Hindlimb muscle (tissue), 1 donor: ENCODE measurements at regions not wholly inside any gene's neighbourhood (a gene's known extent, or its start where the extent isn't known, plus 50 kb on each side); places are given as distances from the start of the nearest gene placed in this dataset.
"Not testable (repeated sequence)": the region's sequence is repeated elsewhere in the genome, so short reads cannot be mapped to it uniquely, and the experiment has no call there.

Source experiments
- DNase-seq: peaks from one replicate; pipeline ENCODE4 v3.0.0-alpha.2; 2013

- DNase-seq = no peak
Observed at GRCh38 chr4:74544655-74545361, 99.9 kb downstream of the AREG start.

GRCh38 chr4:74545448-74545847 is 100.5 kb downstream of the AREG start:
- no peak for DNase-seq

- DNase-seq = no peak
Observed at GRCh38 chr4:74546057-74546456, 101.1 kb downstream of the AREG start.

GRCh38 chr4:74547042-74547441 is 102.1 kb downstream of the AREG start:
- DNase-seq = no peak

- DNase-seq = no peak
Observed at GRCh38 chr4:74548561-74548960, 103.6 kb downstream of the AREG start.

GRCh38 chr4:74549936-74550335 is 105.0 kb downstream of the AREG start:
- no peak for DNase-seq

GRCh38 chr4:74555231-74555630 is 110.3 kb downstream of the AREG start:
- no peak for DNase-seq

- DNase-seq = no peak
Observed at GRCh38 chr4:74555843-74556242, 110.9 kb downstream of the AREG start.

GRCh38 chr4:74559853-74560252 is 114.9 kb downstream of the AREG start:
- DNase-seq = no peak

- no peak for DNase-seq
Observed at GRCh38 chr4:74567981-74568380, 123.0 kb downstream of the AREG start.

- DNase-seq = no peak
Observed at GRCh38 chr4:74570095-74570494, 125.2 kb downstream of the AREG start.

GRCh38 chr4:74578329-74578728 is 133.4 kb downstream of the AREG start:
- no peak for DNase-seq

GRCh38 chr4:74578865-74579264 is 133.9 kb downstream of the AREG start:
- DNase-seq = not testable (repeated sequence)

GRCh38 chr4:74583089-74583700 is 138.3 kb downstream of the AREG start:
- DNase-seq = no peak

- no peak for DNase-seq
Observed at GRCh38 chr4:74583757-74584156, 138.8 kb downstream of the AREG start.

- DNase-seq = no peak
Observed at GRCh38 chr4:74588350-74588749, 143.4 kb downstream of the AREG start.

GRCh38 chr4:74590476-74590875 is 145.5 kb downstream of the AREG start:
- no peak for DNase-seq

GRCh38 chr4:74598611-74599325 is 153.8 kb downstream of the AREG start:
- no peak for DNase-seq

GRCh38 chr4:74603186-74603585 is 158.2 kb downstream of the AREG start:
- DNase-seq = no peak

GRCh38 chr4:74608151-74608949 is 163.4 kb downstream of the AREG start:
- DNase-seq = no peak

GRCh38 chr4:74610491-74610890 is 165.6 kb downstream of the AREG start:
- no peak for DNase-seq

GRCh38 chr4:74612837-74613236 is 167.9 kb downstream of the AREG start:
- no peak for DNase-seq

GRCh38 chr4:74613266-74613665 is 168.3 kb downstream of the AREG start:
- DNase-seq = no peak
